Fibroblast of lung (primary cell): ENCODE measurements at regions not wholly inside any gene's neighbourhood (a gene's known extent, or its start where the extent isn't known, plus 50 kb on each side); places are given as distances from the start of the nearest gene placed in this dataset.

Experiments
- DNase-seq, 2 donors: peaks; one replicate each; pipeline versions ENCODE4 v3.0.0 to v3.0.0-alpha.2; 2010; ENCODE audit warnings: low read depth in 2 of 2
- H2AFZ ChIP-seq: 2 replicates; pipeline ENCODE4 v1.5.1; 2012; ENCODE audit warnings: low read length, control low read depth, inconsistent platforms
- H3K27ac ChIP-seq: 2 replicates; pipeline ENCODE4 v1.5.1; 2011; ENCODE audit warnings: low read length, control low read depth; ENCODE audit not compliant: insufficient read depth
- H3K27me3 ChIP-seq: 2 replicates; pipeline ENCODE4 v1.5.1; 2011; ENCODE audit warnings: mild to moderate bottlenecking, low read length; ENCODE audit not compliant: control insufficient read depth, insufficient read depth
- H3K36me3 ChIP-seq: 2 replicates; pipeline ENCODE4 v1.5.1; 2011; ENCODE audit warnings: low read length; ENCODE audit not compliant: control insufficient read depth, insufficient read depth
- H3K4me1 ChIP-seq: 2 replicates; pipeline ENCODE4 v1.5.1; 2011; ENCODE audit warnings: low read length; ENCODE audit not compliant: control insufficient read depth, insufficient read depth; ENCODE audit errors: extremely low read depth
- H3K4me2 ChIP-seq: 2 replicates; pipeline ENCODE4 v1.5.1; 2011; ENCODE audit warnings: low read length, control low read depth; ENCODE audit not compliant: insufficient read depth; ENCODE audit errors: extremely low read depth
- H3K4me3 ChIP-seq, 4 experiments: fragments of 200-600 bp in 1 of 4; sonication (generic) in 1 of 4; replicated peaks in 1 of 4; 2 replicates each; pipeline ENCODE4 v1.5.1; 2011 to 2016; ENCODE audit warnings: low read length in 4 of 4, low read depth in 3 of 4, mild to moderate bottlenecking in 3 of 4, control low read depth in 2 of 4, inconsistent platforms in 1 of 4, mixed read lengths in 1 of 4; ENCODE audit not compliant: insufficient read depth in 1 of 4; ENCODE audit errors: control extremely low read depth in 1 of 4
- H3K79me2 ChIP-seq: 2 replicates; pipeline ENCODE4 v1.5.1; 2012; ENCODE audit warnings: mild to moderate bottlenecking, low read length, inconsistent platforms; ENCODE audit not compliant: control insufficient read depth, insufficient read depth
- H3K9ac ChIP-seq: 2 replicates; pipeline ENCODE4 v1.5.1; 2011; ENCODE audit warnings: mild to moderate bottlenecking, low read length, control low read depth; ENCODE audit not compliant: insufficient read depth
- H3K9me3 ChIP-seq: 2 replicates; pipeline ENCODE4 v1.5.1; 2012; ENCODE audit warnings: low read depth, low read length; ENCODE audit not compliant: control insufficient read depth, insufficient read depth
- H4K20me1 ChIP-seq: 2 replicates; pipeline ENCODE4 v1.5.1; 2011; ENCODE audit warnings: low read length; ENCODE audit not compliant: control insufficient read depth, insufficient read depth; ENCODE audit errors: extremely low read depth
- EZH2 ChIP-seq: IDR thresholded peaks from 2 replicates; pipeline ENCODE4 v1.5.1; 2012; ENCODE audit warnings: low read length, control low read depth, mild to moderate bottlenecking; ENCODE audit errors: missing control alignments
- TF ChIP-seq, protein P1 (sequence below), 2 donors: IDR thresholded peaks in 1 of 2; conservative IDR thresholded peaks in 1 of 2; 1 replicate in 1 of 2; 2 replicates in 1 of 2; pipeline ENCODE4 v1.5.1; 2011 to 2012; ENCODE audit warnings: low read length in 2 of 2, control low read depth in 1 of 2, inconsistent platforms in 1 of 2, low read depth in 1 of 2, mild to moderate bottlenecking in 1 of 2

DNA sequence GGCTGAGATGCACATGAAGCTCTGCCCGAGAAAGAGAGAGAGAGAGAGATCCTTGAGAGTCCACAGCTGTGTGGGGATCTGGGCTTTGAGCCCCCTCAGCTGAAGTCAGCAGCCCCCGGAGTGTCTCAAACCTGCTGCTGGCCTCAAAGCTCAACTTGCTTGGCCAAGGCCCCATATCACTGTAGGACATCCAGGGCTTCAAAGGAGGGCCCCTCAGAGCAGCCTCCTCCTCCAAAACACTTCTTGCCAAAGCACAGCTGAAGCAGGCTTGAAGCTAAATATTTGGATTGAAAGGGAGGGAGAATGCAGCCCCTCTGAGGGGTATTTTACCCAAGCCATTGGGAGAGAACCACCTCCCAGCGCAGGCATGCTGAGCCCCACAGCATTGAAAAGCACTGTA, 357.6 kb downstream of the OSR1 start:
- no peak overlapping the region for H3K9ac ChIP-seq
- H3K27me3 ChIP-seq = no peaks in the 10 kb centered on the region
- H3K4me2 ChIP-seq = no peak overlapping the region
- H4K20me1 ChIP-seq = no peaks in the 10 kb centered on the region
- TF ChIP-seq, protein P1, sequence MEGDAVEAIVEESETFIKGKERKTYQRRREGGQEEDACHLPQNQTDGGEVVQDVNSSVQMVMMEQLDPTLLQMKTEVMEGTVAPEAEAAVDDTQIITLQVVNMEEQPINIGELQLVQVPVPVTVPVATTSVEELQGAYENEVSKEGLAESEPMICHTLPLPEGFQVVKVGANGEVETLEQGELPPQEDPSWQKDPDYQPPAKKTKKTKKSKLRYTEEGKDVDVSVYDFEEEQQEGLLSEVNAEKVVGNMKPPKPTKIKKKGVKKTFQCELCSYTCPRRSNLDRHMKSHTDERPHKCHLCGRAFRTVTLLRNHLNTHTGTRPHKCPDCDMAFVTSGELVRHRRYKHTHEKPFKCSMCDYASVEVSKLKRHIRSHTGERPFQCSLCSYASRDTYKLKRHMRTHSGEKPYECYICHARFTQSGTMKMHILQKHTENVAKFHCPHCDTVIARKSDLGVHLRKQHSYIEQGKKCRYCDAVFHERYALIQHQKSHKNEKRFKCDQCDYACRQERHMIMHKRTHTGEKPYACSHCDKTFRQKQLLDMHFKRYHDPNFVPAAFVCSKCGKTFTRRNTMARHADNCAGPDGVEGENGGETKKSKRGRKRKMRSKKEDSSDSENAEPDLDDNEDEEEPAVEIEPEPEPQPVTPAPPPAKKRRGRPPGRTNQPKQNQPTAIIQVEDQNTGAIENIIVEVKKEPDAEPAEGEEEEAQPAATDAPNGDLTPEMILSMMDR (conservative IDR thresholded peaks at IDR 0.05 in 1 of 2, IDR thresholded peaks at IDR 0.05 in 1 of 2; ENCODE audit: low read depth in 1 of 2, low read length in 2 of 2) = no peak
- TF ChIP-seq EZH2 = no peak
- no peak overlapping the region for H3K4me3 ChIP-seq
- H2AFZ ChIP-seq = no peak overlapping the region
- DNase-seq = no peak
- H3K9me3 ChIP-seq = no peaks in the 10 kb centered on the region
- H3K36me3 ChIP-seq = no peaks in the 10 kb centered on the region
- no peaks in the 10 kb centered on the region for H3K79me2 ChIP-seq
- no peaks in the 10 kb centered on the region for H3K4me1 ChIP-seq
- H3K27ac ChIP-seq = no peak overlapping the region

DNA sequence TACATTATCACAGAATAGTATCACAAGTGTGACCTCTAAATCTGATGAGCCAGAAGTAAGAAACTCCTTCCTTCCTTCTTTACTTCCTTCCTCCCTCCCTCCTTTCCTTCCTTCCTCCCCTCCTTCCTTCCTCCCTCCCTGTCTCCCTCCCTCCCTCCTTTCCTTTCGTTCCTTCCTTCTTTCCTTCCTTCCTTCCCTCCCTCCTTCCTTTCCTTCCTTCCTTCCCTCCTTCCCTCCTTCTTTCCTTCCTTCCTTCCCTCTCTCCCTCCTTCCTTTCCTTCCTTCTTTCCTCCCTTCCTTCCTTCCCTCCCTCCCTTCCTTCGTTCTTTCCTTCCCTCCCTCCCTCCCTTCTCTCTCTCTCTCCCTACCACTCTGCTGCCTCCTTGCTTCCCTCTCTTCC, 359.2 kb downstream of the OSR1 start:
- DNase-seq = no peak
- H3K4me3 ChIP-seq = no peak overlapping the region
- no peak overlapping the region for H3K27ac ChIP-seq
- H3K9ac ChIP-seq = no peak overlapping the region
- TF ChIP-seq, protein P1 (conservative IDR thresholded peaks at IDR 0.05 in 1 of 2, IDR thresholded peaks at IDR 0.05 in 1 of 2; ENCODE audit: low read depth in 1 of 2, low read length in 2 of 2) = no peak
- no peak for TF ChIP-seq EZH2
- H4K20me1 ChIP-seq = no peaks in the 10 kb centered on the region
- no peaks in the 10 kb centered on the region for H3K79me2 ChIP-seq
- no peak overlapping the region for H3K4me2 ChIP-seq
- H3K9me3 ChIP-seq = no peaks in the 10 kb centered on the region
- no peaks in the 10 kb centered on the region for H3K36me3 ChIP-seq
- H2AFZ ChIP-seq = no peak overlapping the region
- no peaks in the 10 kb centered on the region for H3K4me1 ChIP-seq
- H3K27me3 ChIP-seq = no peaks in the 10 kb centered on the region

- Histone ChIP-seq H4K20me1 (no peaks in the 10 kb centered on the region), H3K27me3 (no peaks in the 10 kb centered on the region), H3K27ac (no peak overlapping the region), H3K79me2 (no peaks in the 10 kb centered on the region), H3K36me3 (no peaks in the 10 kb centered on the region), H3K4me1 (no peaks in the 10 kb centered on the region), H2AFZ (no peak overlapping the region), H3K4me2 (no peak overlapping the region), H3K9me3 (no peaks in the 10 kb centered on the region), H3K4me3 (no peak overlapping the region), H3K9ac (no peak overlapping the region)
- TF ChIP-seq EZH2 = no peak
- TF ChIP-seq, protein P1 (conservative IDR thresholded peaks at IDR 0.05 in 1 of 2, IDR thresholded peaks at IDR 0.05 in 1 of 2; ENCODE audit: low read depth in 1 of 2, low read length in 2 of 2) = no peak
- no peak for DNase-seq
These were observed 359.9 kb downstream of the OSR1 start for GRCh38 chr2:18998491-18998890.
